Activated CD4-positive, alpha-beta T cell treated with anti-CD3 and anti-CD28 coated beads, Interleukin-2, amount 10 ng/mL, durations not matched to agents 24 days and 14 days (primary cell): ENCODE measurements at regions not wholly inside any gene's neighbourhood (a gene's known extent, or its start where the extent isn't known, plus 50 kb on each side); places are given as distances from the start of the nearest gene placed in this dataset.

ENCODE experiments used
- DNase-seq: peaks from one replicate; pipeline ENCODE4 v3.0.0; 2022
- H3K27ac Mint-ChIP-seq: one replicate; pipeline ENCODE4 v1.8.0; 2022; ENCODE audit warnings: mild to moderate bottlenecking, mixed read lengths
- H3K27me3 Mint-ChIP-seq: one replicate; pipeline ENCODE4 v1.8.0; 2022; ENCODE audit warnings: mixed read lengths
- H3K36me3 Mint-ChIP-seq: one replicate; pipeline ENCODE4 v1.8.0; 2022; ENCODE audit warnings: low read depth, mild to moderate bottlenecking, mixed read lengths
- H3K4me1 Mint-ChIP-seq: one replicate; pipeline ENCODE4 v1.8.0; 2021; ENCODE audit warnings: mixed read lengths
- H3K4me3 Mint-ChIP-seq: one replicate; pipeline ENCODE4 v1.8.0; 2022; ENCODE audit warnings: mild to moderate bottlenecking, moderate library complexity, mixed read lengths
- H3K9me3 Mint-ChIP-seq: one replicate; pipeline ENCODE4 v1.8.0; 2021; ENCODE audit warnings: mixed read lengths
- intact Hi-C: fragments of 100-400 bp; cut with micrococcal nuclease; formaldehyde crosslinking; loops from one replicate; pipeline ENCODE4 v1.15.1; 2023

DNA sequence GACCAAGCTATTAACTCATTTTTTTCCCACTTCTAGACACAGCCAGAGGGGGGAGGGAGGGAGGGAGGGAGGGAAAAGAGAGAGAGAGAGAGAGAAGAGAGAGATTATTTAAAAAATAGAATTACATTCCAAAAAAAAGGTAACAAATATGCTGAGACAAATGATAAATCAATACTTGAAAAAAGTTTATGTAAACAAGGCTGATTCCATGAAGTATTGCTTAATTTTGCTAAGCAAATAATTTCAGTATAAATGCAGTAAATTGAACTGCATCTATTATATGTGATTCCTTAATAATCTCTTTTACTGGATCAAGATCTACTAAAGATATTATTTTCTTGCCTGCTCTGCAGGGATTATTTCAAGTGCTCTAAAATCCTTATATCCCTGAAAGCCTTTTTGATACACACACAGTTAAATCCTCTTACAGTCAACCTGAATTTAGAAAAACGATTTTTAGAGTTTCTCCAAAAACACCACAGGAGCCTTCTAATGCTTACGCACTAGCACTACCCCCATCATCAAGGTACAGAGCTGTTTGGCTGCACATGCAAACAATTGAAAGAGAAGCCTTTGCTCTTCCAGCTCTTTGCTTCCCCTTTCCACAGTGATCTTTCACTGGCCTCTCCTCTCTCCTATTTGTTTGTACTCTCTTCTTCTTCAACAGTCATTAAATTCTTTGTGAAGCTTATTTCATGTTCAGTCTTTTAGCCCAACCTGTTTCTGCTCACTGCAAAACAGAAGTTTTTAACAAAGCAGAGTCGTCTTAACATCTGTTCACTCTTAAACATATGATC is 426.3 kb upstream of the FAM241A start:
- Mint-ChIP-seq H3K27me3 (no peaks in the 10 kb centered on the region), H3K4me3 (no peak overlapping the region), H3K27ac (no peak overlapping the region), H3K36me3 (no peaks in the 10 kb centered on the region), H3K9me3 (no peaks in the 10 kb centered on the region), H3K4me1 (no peaks in the 10 kb centered on the region)
- intact Hi-C loops = no loop called here
- no peak for DNase-seq

DNA sequence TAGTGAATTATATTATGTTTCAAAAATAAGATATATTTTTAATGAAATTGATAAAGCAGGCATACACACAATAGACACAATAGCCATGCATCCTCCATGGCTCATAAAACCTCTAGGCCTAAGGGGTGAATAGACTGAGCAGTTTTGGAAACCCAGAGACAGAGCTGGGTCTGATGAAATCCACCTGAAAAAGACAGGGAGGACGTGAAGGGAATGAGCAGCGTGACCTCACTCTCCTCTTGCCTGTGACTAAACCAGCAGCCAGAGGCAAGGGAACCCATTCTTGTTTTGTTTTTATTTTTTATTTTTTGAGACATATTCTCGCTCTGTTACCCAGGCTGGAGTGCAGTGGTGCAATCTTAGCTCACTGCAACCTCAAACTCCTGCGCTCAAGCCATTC is 424.4 kb upstream of the FAM241A start:
- no peak for DNase-seq
- Mint-ChIP-seq H3K36me3 (no peaks in the 10 kb centered on the region), H3K27me3 (no peaks in the 10 kb centered on the region), H3K4me3 (no peak overlapping the region), H3K4me1 (no peaks in the 10 kb centered on the region), H3K27ac (no peak overlapping the region), H3K9me3 (no peaks in the 10 kb centered on the region)
- intact Hi-C loops = no loop called here

DNA sequence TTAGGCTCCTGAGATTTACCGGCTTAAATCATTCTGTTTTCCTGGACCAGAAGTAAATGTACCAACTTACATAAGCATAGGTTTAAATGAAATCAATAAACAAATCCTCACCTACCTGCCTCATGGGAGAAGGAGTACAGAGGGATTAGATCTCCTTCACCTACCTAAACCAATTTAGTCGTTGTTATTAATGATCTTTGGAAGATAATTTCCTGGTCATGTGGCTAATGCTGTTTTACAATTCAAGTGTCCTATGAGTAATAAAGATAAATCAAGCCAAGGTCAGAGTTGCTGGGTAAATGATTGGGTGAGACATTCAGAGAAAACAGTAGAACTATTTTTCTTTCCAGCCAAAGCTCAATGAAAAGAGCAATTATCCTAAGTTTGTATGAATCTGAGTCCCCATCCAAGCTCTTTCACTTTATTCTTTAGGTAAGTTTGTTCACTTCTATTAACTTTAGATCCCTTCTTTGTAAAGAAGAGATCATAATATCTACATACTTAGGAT is 423.0 kb upstream of the FAM241A start:
- intact Hi-C loops = no loop called here
- H3K9me3 Mint-ChIP-seq = no peaks in the 10 kb centered on the region
- no peaks in the 10 kb centered on the region for H3K36me3 Mint-ChIP-seq
- H3K4me3 Mint-ChIP-seq = no peak overlapping the region
- no peaks in the 10 kb centered on the region for H3K4me1 Mint-ChIP-seq
- no peaks in the 10 kb centered on the region for H3K27me3 Mint-ChIP-seq
- DNase-seq = no peak
- H3K27ac Mint-ChIP-seq = no peak overlapping the region

DNA sequence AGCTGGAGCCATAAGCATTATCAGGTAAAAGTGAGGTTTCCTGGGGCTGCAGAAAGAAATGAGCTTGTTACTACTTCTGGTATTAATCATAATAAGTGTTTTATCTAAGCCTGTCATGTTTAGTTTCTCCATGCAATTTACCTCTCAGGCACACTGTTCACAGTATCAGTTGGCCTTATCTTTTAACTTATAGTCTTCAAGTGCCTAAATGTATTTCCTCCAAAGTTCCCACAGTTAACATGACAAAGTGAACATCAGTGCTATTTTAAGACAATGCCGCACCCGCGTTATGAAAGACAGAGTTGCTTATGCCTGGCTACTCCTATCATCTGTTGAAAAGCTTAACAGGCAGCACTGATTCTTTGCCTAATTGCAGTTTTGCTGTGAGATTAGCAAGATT is 408.7 kb upstream of the FAM241A start:
- Mint-ChIP-seq H3K4me1 (no peaks in the 10 kb centered on the region), H3K9me3 (no peaks in the 10 kb centered on the region), H3K27ac (no peak overlapping the region), H3K27me3 (peaks cover 1% of the 10 kb centered on the region), H3K4me3 (no peak overlapping the region), H3K36me3 (no peaks in the 10 kb centered on the region)
- DNase-seq = no peak
- intact Hi-C loops = no loop called here

DNA sequence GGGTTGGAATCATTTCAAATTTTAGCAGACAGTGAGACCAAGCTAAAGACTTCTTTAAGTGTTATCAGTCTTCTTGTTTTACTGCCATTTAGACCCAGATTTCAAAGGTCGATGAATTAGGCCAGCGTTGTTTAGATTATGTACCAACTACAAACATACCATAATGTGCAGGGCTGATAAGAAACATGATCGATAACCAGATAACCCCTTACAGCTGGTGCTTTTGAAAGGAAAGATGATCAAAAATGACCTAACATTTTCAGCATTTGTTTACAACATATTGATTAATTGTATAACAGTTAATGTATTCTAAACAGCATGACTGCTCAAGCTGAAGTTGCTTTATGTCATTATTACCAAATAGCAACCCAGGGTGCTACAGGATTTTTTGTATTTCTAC is 400.4 kb upstream of the FAM241A start:
- DNase-seq = no peak
- intact Hi-C loops = no loop called here
- Mint-ChIP-seq H3K9me3 (no peaks in the 10 kb centered on the region), H3K4me3 (no peak overlapping the region), H3K36me3 (no peaks in the 10 kb centered on the region), H3K27ac (no peak overlapping the region), H3K27me3 (peaks cover 1% of the 10 kb centered on the region), H3K4me1 (no peaks in the 10 kb centered on the region)

DNA sequence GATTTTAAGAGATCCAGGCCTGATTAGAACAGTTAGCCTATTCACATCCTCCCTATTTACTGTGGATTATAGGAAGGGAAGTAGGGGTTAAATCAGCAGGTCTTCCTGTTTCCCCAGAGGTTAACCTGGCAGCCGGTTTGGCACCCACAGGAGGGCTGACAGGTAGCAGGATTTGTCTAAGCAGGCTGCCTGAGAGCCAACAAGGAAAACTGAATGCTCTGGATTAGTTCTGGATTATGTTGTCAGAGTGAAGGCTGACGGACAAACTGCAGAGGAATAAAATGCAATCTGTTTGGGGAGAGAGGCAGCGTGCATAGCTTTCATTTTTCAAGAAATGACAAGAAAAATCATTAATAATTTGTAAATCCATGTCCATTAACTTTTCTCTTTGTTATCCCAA is 397.1 kb upstream of the FAM241A start:
- intact Hi-C loops = no loop called here
- no peak overlapping the region for H3K27ac Mint-ChIP-seq
- H3K4me1 Mint-ChIP-seq = no peaks in the 10 kb centered on the region
- no peak overlapping the region for H3K4me3 Mint-ChIP-seq
- no peaks in the 10 kb centered on the region for H3K36me3 Mint-ChIP-seq
- H3K27me3 Mint-ChIP-seq = no peaks in the 10 kb centered on the region
- H3K9me3 Mint-ChIP-seq = no peaks in the 10 kb centered on the region
- DNase-seq = no peak

DNA sequence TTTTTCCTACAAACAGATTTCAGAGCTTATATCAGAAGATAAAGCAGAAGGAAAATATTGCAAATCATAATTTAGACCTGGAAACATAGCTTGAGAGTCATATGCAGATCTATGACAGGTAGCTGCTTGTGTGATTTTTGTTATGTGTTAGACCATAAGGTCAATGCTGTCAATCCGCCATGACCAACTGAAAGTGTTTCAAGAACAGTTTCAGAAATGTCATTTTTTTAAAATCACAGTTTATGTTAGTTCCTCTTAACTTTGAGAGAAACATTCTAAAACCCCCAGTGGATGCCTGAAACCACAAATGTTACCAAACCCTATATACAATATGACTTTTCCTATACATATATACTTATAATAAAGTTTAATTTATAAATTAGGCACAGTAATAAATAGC is 391.3 kb upstream of the FAM241A start:
- no peak for DNase-seq
- no peak overlapping the region for H3K27ac Mint-ChIP-seq
- no peaks in the 10 kb centered on the region for H3K36me3 Mint-ChIP-seq
- no peak overlapping the region for H3K4me3 Mint-ChIP-seq
- intact Hi-C loops = no loop called here
- H3K27me3 Mint-ChIP-seq = no peaks in the 10 kb centered on the region
- no peaks in the 10 kb centered on the region for H3K9me3 Mint-ChIP-seq
- no peaks in the 10 kb centered on the region for H3K4me1 Mint-ChIP-seq

DNA sequence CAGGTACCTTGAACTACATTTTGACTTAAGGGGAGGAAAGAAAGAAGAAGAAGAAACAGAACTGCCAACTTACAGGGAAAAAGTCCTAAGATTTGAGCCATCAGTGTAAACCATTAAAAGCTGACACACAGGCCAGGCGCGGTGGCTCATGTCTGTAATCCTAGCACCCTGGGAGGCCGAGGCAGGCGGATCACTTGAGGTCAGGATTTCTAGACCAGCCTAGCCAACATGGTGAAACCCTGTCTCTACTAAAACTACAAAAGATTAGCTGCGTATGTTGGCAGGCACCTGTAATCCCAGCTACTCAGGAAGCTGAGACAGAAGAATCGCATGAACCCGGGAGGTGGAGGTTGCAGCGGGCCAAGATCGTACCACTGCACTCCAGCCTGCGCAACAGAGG is 389.7 kb upstream of the FAM241A start:
- intact Hi-C loops = no loop called here
- Mint-ChIP-seq H3K4me1 (no peaks in the 10 kb centered on the region), H3K4me3 (no peak overlapping the region), H3K27me3 (no peaks in the 10 kb centered on the region), H3K36me3 (no peaks in the 10 kb centered on the region), H3K9me3 (no peaks in the 10 kb centered on the region), H3K27ac (no peak overlapping the region)
- DNase-seq = no peak

DNA sequence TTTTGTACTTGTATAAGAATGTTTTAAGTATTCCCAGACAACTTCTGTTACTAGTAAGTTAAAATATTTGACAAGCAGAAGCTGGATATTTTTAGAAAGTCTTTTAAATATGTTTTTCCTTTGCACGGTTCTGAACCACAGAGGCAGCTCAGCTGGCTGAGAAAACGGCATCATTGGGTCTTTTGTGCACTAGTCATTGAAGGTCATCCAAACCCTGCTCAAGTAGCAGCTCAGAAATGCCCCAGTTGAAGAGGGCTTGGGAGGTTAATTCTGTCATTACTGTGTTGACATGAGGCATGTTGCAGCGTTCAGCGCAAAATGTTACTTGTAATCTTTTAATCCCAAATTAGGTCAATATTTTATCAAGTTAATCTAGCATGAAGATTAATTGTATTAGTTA is 383.7 kb upstream of the FAM241A start:
- no peaks in the 10 kb centered on the region for H3K4me1 Mint-ChIP-seq
- H3K27me3 Mint-ChIP-seq = no peaks in the 10 kb centered on the region
- no peak overlapping the region for H3K4me3 Mint-ChIP-seq
- H3K36me3 Mint-ChIP-seq = no peaks in the 10 kb centered on the region
- no peak for DNase-seq
- no peaks in the 10 kb centered on the region for H3K9me3 Mint-ChIP-seq
- no peak overlapping the region for H3K27ac Mint-ChIP-seq
- intact Hi-C loops = no loop called here

DNA sequence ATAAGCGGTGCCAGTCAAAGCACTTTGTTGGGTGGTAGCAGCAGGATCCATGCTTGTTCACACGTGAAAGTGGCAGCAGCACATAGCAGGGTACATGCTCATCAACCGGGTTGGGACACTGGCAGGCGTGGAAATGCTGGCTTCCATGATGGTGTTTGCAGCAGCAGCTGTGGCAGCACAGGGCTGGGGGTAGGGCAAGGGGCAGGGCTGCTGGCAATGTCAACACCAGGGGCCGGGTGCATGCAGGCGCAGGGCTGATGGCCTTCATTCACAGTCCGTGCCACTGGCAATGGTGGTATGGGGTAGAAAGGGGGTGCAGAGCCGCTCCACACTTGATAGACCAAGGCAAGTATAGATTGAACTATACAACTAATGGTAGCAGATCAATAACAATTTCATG is 374.7 kb upstream of the FAM241A start:
- Mint-ChIP-seq H3K4me1 (no peaks in the 10 kb centered on the region), H3K4me3 (no peak overlapping the region), H3K27ac (no peak overlapping the region), H3K9me3 (no peaks in the 10 kb centered on the region), H3K36me3 (no peaks in the 10 kb centered on the region), H3K27me3 (no peaks in the 10 kb centered on the region)
- no peak for DNase-seq
- intact Hi-C loops = no loop called here

DNA sequence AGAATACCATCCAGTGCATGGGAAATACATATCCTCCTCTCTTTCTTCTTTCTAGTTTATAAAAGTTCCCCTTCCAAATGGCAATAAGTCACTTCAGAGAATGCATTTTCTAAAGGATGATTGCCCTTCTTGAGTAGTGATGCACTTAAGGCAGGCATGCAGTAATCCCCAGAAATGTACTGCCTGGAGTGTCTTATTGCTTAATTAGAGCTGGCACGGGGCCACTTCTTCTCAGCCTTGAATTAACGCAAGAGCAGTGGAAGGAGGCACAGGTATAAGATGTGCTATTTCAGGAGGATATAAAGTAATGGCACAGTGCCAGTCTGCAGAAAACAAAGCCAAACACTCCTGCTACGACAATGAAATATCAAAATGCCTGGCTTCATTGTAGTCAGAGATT is 371.4 kb upstream of the FAM241A start:
- Mint-ChIP-seq H3K9me3 (no peaks in the 10 kb centered on the region), H3K27me3 (no peaks in the 10 kb centered on the region), H3K4me1 (no peaks in the 10 kb centered on the region), H3K36me3 (no peaks in the 10 kb centered on the region), H3K4me3 (no peak overlapping the region), H3K27ac (no peak overlapping the region)
- no peak for DNase-seq
- intact Hi-C loops = no loop called here

DNA sequence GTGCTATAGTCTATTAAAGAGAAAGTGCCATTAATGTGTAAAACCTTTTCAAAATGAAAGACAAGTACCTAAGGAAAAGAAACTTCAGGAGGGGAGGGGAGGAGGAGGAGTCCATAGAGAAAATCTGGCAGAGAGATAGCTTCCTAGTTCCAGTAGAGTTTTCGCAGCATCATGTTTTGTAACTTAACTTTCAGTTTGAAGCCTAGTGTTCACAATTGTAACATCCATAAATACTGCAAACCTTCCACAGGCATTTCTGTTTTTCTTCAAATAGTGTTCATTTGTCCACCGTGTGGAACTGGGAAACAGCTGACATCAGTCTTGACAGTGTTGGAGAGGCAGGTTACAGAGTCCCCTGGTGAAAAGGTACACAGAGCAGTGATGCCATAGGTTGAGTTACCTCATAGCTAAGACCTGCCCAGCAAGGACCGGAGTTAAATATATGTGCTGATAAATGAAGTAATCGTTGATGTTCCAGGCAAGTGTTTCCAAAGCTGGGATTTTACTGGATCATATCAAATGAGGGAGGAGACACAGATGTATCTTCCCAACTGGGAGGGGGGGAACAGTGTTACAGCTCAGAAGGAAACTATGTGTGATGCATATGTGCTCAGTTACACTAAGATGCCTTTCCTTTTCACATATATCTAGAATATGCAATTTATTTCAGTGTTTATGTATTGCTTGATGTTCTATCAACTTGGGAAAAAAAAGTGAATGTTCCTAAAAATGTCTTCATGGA is 369.5 kb upstream of the FAM241A start:
- Mint-ChIP-seq H3K36me3 (no peaks in the 10 kb centered on the region), H3K27me3 (no peaks in the 10 kb centered on the region), H3K9me3 (no peaks in the 10 kb centered on the region), H3K4me3 (no peak overlapping the region), H3K27ac (no peak overlapping the region), H3K4me1 (no peaks in the 10 kb centered on the region)
- no peak for DNase-seq
- intact Hi-C loops = no loop called here

DNA sequence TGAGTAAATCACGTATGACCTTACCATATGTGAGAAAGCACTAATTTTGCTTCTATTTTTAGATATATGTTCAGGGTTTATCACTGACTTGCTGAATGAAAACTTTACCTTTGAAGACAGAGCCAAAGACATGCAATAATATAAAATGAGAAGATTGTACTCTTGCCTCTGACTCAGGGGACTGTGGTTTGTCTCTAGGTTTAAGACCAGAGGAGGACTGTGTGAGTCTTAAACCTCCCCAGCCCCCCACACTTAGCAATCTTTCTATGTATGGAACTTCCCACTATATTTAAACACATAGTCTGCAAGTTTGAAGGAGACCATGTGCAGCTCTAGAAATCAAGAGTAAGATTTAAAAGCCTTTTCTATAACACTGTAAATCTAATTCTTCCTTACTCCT is 368.7 kb upstream of the FAM241A start:
- no peaks in the 10 kb centered on the region for H3K4me1 Mint-ChIP-seq
- no peak for DNase-seq
- H3K27ac Mint-ChIP-seq = no peak overlapping the region
- no peaks in the 10 kb centered on the region for H3K27me3 Mint-ChIP-seq
- H3K4me3 Mint-ChIP-seq = no peak overlapping the region
- intact Hi-C loops = no loop called here
- H3K36me3 Mint-ChIP-seq = no peaks in the 10 kb centered on the region
- no peaks in the 10 kb centered on the region for H3K9me3 Mint-ChIP-seq

DNA sequence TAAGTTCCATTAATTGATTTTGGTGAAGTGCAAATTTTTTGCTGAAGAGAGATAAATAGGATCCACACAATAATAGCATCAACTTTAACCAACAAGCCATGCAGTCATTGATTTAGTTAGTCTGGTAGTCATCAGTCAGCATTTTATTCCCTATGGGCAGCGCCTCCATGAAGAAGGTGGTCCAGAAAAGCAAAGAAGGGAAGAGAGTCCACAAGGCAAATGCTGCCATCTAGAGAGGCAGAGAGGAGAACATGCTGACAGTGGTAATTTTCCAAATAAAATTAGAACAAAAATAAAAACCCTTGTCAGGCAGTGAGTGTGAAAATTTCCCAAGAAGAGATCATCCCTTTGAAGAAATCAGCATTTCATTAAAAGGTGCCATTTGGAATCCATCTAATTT is 366.7 kb upstream of the FAM241A start:
- Mint-ChIP-seq H3K27me3 (no peaks in the 10 kb centered on the region), H3K9me3 (no peaks in the 10 kb centered on the region), H3K36me3 (no peaks in the 10 kb centered on the region), H3K4me1 (no peaks in the 10 kb centered on the region), H3K4me3 (no peak overlapping the region), H3K27ac (no peak overlapping the region)
- intact Hi-C loops = no loop called here
- no peak for DNase-seq
